Esophagus muscularis mucosa (tissue), 4 donors: ENCODE measurements at regions not wholly inside any gene's neighbourhood (a gene's known extent, or its start where the extent isn't known, plus 50 kb on each side); places are given as distances from the start of the nearest gene placed in this dataset.

Source experiments
- DNase-seq: peaks from one replicate; pipeline ENCODE4 v3.0.0-alpha.2; 2017; ENCODE audit errors: extremely low spot score
- H3K27ac ChIP-seq, 4 donors: fragments of 200-600 bp; sonication (generic); replicated peaks in 1 of 4; 1 replicate in 3 of 4; 2 replicates in 1 of 4; pipeline ENCODE4 v1.5.1; 2016 to 2019; ENCODE audit warnings: mild to moderate bottlenecking in 1 of 4
- H3K27me3 ChIP-seq, 4 donors: fragments of 200-600 bp; sonication (generic); one replicate each; pipeline versions ENCODE4 v1.5.1 to v1.6.0; 2016 to 2019
- H3K36me3 ChIP-seq, 4 donors: fragments of 200-600 bp; sonication (generic); one replicate each; pipeline ENCODE4 v1.5.1; 2016 to 2019
- H3K4me1 ChIP-seq, 4 donors: fragments of 200-600 bp; sonication (generic); one replicate each; pipeline ENCODE4 v1.5.1; 2016 to 2019
- H3K4me3 ChIP-seq, 4 donors: fragments of 200-600 bp; sonication (generic); 1 replicate in 2 of 4; 2 replicates in 2 of 4; pipeline ENCODE4 v1.5.1; 2016 to 2019; ENCODE audit warnings: mild to moderate bottlenecking in 4 of 4, moderate library complexity in 1 of 4
- H3K9me3 ChIP-seq, 4 donors: fragments of 200-600 bp; sonication (generic); 1 replicate in 3 of 4; 2 replicates in 1 of 4; pipeline ENCODE4 v1.5.1; 2016 to 2019
- CTCF ChIP-seq, 3 experiments: fragments of 200-600 bp in 2 of 3; fragments of 450-650 bp in 1 of 3; sonication (generic) in 2 of 3; IDR thresholded peaks; one replicate each; pipeline ENCODE4 v1.5.1; 2017 to 2019; ENCODE audit warnings: antibody characterized with exemption in 3 of 3, mild to moderate bottlenecking in 2 of 3, moderate library complexity in 1 of 3
- EP300 ChIP-seq: sonication (generic); formaldehyde crosslinking; IDR thresholded peaks from one replicate; pipeline ENCODE4 v1.6.1; 2017; ENCODE audit warnings: antibody characterized with exemption
- POLR2A ChIP-seq: fragments of 450-650 bp; IDR thresholded peaks from one replicate; pipeline ENCODE4 v1.6.1; 2017; ENCODE audit warnings: antibody characterized with exemption, moderate library complexity, mild to moderate bottlenecking, low read depth
- POLR2AphosphoS5 ChIP-seq, 2 donors: sonication (generic); formaldehyde crosslinking; IDR thresholded peaks; one replicate each; pipeline ENCODE4 v1.6.1; 2017; ENCODE audit warnings: antibody characterized with exemption in 2 of 2
- WGBS: methylation state at CpG from one replicate; pipeline ENCODE4 v1.1.5; 2018; 5-methylcytosine and 5-hydroxymethylcytosine counted together
- intact Hi-C: fragments of 100-400 bp; cut with DNase I; formaldehyde crosslinking; loops from one replicate; pipeline ENCODE4 v1.15.1; 2023

DNA sequence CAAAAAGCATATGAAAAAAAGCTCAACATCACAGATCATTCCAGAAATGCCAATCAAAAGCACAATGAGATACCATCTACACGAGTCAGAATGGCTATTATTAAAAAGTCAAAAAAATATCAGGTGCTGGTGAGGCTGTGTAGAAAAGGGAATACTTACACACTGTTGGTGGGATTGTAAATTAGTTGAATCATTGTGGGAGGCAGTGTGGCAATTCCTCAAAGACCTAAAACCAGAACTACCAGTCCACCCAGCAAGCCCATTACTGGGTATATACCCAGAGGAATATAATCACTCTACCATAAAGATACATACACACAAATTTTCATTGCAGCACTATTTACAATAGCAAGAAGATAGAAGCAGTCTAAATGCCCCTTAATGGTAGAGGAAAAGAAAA is 529.9 kb downstream of the SLITRK1 start:
- Histone ChIP-seq H3K4me3 (no peak overlapping the region), H3K4me1 (no peaks in the 10 kb centered on the region), H3K9me3 (no peaks in the 10 kb centered on the region), H3K27ac (no peak overlapping the region), H3K27me3 (no peaks in the 10 kb centered on the region), H3K36me3 (no peaks in the 10 kb centered on the region)
- no peak for TF ChIP-seq POLR2A
- TF ChIP-seq POLR2AphosphoS5 (IDR thresholded peaks at IDR 0.05) = no peak
- no peak for TF ChIP-seq EP300
- no peak for TF ChIP-seq CTCF (IDR thresholded peaks at IDR 0.05)
- 79% methylated on average over 1 of the region's 1 CpG for WGBS
- DNase-seq = no peak
- intact Hi-C loops = no loop called here

- WGBS = 93% methylated on average over 2 of the region's 2 CpGs
- intact Hi-C loops = no loop called here
Observed at GRCh38 chr13:83350569-83350968, 531.7 kb downstream of the SLITRK1 start.

DNA sequence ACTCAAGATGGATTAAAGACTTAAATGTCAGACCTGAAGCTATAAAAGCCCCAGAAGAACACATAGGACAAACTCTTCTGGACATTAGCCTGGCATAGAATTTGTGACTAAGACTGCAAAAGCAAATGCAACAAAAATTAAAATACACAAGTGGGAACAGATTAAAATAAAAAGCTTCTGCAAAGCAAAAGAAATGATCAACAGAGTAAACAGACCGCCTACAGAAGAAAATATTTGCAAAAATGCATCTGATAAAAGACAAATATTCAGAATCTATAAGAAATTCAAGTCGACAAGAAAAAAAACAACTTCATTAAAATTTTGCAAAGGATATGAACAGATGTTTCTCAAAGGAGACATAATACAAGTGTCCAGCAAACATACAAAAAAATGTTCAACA is 537.8 kb downstream of the SLITRK1 start:
- H3K27me3 ChIP-seq = no peaks in the 10 kb centered on the region
- DNase-seq = no peak
- TF ChIP-seq EP300 = no peak
- no peak for TF ChIP-seq CTCF (IDR thresholded peaks at IDR 0.05)
- TF ChIP-seq POLR2AphosphoS5 (IDR thresholded peaks at IDR 0.05) = no peak
- no peak for TF ChIP-seq POLR2A
- H3K4me3 ChIP-seq = no peak overlapping the region
- 83% methylated on average over 2 of the region's 2 CpGs for WGBS
- intact Hi-C loops = no loop called here
- no peaks in the 10 kb centered on the region for H3K36me3 ChIP-seq
- no peaks in the 10 kb centered on the region for H3K4me1 ChIP-seq
- H3K27ac ChIP-seq = no peak overlapping the region
- H3K9me3 ChIP-seq = no peaks in the 10 kb centered on the region

More at GRCh38 chr13:83350569-83350968, 531.7 kb downstream of the SLITRK1 start:
- H3K36me3 ChIP-seq = no peaks in the 10 kb centered on the region
- H3K27ac ChIP-seq = no peak overlapping the region
- no peaks in the 10 kb centered on the region for H3K4me1 ChIP-seq
- H3K4me3 ChIP-seq = no peak overlapping the region
- H3K9me3 ChIP-seq = no peaks in the 10 kb centered on the region
- no peaks in the 10 kb centered on the region for H3K27me3 ChIP-seq
- no peak for DNase-seq
- no peak for TF ChIP-seq EP300
- no peak for TF ChIP-seq POLR2AphosphoS5 (IDR thresholded peaks at IDR 0.05)
- no peak for TF ChIP-seq CTCF (IDR thresholded peaks at IDR 0.05)
- no peak for TF ChIP-seq POLR2A

DNA sequence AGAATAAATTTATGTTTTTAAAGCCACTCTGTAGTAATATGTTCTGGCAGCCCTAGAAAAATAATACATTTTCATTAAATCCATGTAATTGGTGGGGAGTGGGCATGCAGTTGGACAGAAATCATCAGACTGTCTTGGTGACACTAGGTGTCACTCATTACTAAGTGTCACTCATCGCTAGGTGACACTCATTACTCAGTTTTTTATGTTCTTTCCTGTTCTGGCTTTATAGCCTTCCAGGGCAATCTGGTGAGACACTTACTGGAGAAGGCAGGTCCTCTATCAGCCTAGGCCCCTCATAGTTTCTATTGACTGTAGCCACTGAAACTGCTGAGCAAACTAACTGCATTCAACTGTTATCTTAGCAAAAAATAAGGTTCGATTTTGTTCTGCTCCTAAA is 542.1 kb downstream of the SLITRK1 start:
- 83% methylated on average over 2 of the region's 2 CpGs for WGBS
- DNase-seq = no peak
- no peaks in the 10 kb centered on the region for H3K9me3 ChIP-seq

More for the DNA sequence above, 542.1 kb downstream of the SLITRK1 start:
- H3K27me3 ChIP-seq = no peaks in the 10 kb centered on the region
- H3K4me3 ChIP-seq = no peak overlapping the region
- no peak for TF ChIP-seq POLR2A
- TF ChIP-seq EP300 = no peak
- TF ChIP-seq POLR2AphosphoS5 (IDR thresholded peaks at IDR 0.05) = no peak
- no peak for TF ChIP-seq CTCF (IDR thresholded peaks at IDR 0.05)
- H3K36me3 ChIP-seq = no peaks in the 10 kb centered on the region
- intact Hi-C loops = no loop called here
- no peak overlapping the region for H3K27ac ChIP-seq
- no peaks in the 10 kb centered on the region for H3K4me1 ChIP-seq
